HG02852 (cell line): ENCODE measurements at regions not wholly inside any gene's neighbourhood (a gene's known extent, or its start where the extent isn't known, plus 50 kb on each side); places are given as distances from the start of the nearest gene placed in this dataset.
A peak's percentile ranks its signal among the peaks of the same experiment; 100 is the strongest.

ENCODE experiments used
- ATAC-seq: cut with Tn5 transposase; IDR thresholded peaks from one replicate; pipeline ENCODE4 v1.9.1; 2021; ENCODE audit warnings: mild to moderate bottlenecking, moderate library complexity; ENCODE audit not compliant: unreplicated experiment

DNA sequence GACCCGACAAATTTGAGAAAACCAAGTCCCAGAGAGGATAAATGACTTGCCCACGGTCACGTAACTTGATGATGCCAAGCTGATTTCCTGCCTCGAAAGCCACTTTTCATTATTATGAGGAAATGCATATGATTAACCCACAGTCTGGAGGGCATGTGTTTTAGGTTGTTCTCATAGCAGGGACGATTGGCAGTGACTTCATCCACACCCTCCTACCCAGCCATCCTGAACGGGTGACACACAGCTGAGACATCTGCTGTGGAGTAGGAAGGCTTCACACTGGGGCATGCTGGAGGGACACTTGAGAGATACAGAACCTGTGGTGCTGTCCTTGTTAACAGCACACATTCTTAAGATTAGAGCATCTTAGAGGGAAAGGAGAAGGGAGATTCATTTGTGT, 65.4 kb upstream of the WDFY2 start:
- no peak for ATAC-seq

DNA sequence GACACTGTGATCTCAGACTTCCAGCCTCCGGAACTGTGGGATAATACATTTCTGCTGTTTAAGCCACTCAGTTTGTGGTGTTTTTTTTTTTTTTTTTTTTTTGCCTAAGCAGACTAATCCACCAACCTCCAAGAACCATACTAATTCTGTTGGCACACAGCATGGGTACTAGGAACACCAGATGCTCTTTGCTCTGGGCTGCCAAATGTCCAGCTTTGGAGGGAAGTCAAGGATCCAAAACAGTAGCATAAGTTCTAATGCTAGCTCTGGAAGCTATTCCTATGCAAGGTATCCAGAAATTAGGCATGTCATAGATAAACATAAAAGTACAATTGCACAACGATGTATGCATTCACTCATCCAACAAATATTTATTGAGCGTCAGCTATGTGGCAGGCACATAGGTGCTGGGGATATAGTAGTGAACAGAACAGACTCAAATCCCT, 64.5 kb upstream of the WDFY2 start:
- ATAC-seq, result no peak

DNA sequence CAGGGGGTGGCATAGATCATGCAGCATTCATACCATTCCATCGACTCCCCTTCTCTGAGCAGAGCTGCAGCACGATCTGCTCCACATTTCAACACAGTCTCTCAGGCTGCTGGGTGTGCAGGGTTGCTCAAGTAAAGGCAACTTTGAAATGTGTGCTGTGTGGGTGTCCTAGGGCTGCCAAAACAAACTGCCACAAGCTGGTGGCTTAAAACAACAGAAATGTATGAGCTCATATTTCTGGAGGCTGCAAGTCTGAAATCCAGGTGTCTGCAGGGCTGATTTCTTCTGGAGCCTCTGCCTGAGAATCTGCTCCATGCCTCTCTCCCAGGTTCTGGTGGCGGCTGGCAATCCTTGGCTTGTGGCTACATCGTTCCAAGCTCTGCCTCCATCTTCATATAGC, 63.7 kb upstream of the WDFY2 start:
- ATAC-seq, result no peak

DNA sequence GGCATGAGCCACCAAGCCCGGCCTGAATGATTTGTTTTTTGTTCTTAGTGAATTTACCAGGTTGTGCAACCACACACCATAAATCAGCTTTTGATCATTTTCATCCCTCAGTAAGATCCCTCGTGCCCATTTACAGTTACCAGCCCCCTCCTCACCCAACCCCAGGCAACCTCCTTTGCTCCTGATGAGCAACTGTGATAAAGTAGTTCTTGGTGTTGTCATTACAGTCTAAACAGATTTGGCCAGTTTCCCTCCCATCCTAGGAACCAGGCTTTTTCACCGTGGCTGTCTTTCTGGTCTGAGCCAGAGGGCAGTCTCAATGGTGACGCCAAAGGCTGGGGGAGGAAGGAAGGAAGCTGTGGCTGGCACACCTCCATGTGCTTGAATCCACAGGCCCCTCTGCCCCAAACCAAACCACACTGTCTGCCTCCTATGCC, 61.2 kb upstream of the WDFY2 start:
- ATAC-seq, result no peak

DNA sequence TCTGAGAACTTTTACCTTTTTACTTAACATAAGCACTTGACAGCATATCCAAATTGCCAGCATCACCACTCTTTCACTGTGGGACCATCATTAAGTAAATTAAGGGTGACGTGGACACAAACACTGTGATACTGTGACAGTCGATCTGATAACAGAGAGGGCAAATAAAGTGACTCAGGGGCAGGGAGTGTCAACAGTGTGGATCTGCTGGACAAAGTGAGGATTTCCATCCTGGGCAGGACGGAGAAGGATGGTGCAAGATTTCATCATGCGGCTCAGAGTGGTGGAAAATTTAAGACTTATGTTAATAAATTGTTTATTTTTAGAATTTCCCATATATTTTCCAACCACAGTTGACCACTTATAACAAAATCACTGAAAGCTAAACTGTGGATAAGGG, 60.0 kb upstream of the WDFY2 start:
- no peak for ATAC-seq

DNA sequence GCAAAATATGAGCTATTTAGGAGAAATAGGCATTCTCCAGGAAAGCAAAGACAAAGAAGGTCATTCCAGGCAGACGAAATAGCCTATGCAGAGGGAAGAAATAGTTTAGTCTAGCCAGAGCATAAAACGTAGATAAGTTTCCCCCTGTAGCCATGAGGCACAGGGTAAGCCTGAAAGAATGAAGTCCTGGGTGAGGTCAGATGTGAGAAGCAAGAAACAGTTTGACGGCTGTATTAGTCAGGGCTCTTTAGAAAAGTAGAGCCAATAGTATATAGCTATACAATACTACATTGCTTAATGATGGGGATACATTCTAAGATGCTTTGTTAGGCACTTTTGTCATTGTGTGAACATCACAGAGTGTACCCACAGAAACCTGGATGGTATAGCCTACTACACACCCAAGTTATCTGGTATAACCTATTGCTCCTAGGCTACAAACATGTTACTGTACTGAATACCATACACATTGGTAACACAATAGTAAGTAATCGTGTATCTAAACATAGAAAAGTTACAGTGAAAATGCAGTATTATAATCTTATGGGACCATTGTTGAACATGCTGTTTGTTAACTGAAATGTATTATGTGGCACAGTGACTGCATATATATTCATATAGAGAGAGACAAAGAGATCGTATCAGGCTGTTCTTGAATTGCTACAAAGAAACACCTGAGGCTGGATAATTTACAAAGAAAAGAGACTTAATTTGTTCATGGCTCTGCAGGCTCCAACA, 59.3 kb upstream of the WDFY2 start:
- no peak for ATAC-seq

DNA sequence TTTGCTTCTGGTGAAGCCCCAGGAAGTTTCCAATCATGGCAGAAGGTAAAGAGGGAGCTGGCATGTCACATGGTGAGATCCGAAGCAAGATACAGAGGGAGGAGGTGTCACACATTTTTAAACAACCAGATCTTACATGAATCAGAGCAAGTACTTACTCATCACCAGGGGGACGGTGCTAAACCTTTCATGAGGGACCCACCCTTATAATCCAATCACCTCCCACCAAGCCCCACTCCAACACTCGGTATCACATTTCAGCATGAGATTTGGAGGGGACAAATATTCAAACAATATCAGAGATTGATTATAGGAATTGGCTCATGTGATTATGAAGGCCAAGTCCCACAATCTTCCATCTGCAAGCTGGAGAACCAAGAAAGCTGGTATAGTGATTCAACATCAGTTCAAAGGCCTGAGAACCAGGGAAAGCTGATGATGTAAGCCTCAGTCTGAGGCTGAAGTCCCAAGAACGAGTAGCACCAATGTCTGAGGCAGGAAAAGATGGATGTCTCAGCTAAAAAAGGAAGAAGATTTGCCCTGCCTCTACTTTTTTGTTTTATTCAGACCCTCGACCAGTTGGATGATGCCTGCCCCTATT, 58.6 kb upstream of the WDFY2 start:
- no peak for ATAC-seq

DNA sequence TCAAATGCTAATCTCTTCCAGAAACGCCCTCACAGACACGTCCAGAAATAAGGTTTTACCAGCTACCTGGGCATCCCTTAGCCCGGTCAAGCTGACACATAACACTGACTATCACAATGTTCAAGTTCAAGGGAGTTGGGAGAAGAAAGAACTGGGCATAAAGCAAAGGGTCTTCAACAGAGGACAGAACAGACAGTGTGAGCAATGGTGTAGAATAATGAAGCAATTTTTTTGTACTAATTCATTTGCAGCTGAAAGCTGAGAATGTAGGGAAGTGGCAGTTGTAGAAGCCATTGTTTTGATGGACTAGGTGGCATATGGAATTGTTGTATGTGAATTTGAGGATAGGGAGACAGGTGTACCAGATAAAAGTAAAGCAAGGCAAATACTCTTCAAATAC, 58.1 kb upstream of the WDFY2 start:
- ATAC-seq, result no peak

DNA sequence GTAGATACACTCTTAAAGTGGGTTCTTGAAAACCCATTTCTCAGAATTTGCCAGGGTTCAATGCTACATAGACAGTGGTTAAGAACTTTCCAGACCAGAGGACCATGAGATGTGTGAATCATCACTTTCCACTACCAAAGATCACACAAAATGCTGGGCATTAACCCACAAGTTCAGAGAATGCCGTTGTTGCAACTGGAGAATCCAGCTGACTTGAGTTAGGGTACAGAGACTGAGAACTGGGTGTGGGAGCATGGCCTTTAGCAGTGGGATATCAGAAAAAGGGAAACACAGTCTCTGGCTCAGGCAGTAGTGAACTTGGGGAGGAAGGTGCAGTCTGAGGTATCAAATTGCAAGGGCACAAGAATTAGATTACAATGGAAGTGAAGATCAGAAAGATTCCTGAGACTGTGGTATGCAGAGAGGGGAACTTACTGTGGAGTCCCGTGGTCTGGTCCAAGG, 51.5 kb upstream of the WDFY2 start:
- ATAC-seq, result no peak

DNA sequence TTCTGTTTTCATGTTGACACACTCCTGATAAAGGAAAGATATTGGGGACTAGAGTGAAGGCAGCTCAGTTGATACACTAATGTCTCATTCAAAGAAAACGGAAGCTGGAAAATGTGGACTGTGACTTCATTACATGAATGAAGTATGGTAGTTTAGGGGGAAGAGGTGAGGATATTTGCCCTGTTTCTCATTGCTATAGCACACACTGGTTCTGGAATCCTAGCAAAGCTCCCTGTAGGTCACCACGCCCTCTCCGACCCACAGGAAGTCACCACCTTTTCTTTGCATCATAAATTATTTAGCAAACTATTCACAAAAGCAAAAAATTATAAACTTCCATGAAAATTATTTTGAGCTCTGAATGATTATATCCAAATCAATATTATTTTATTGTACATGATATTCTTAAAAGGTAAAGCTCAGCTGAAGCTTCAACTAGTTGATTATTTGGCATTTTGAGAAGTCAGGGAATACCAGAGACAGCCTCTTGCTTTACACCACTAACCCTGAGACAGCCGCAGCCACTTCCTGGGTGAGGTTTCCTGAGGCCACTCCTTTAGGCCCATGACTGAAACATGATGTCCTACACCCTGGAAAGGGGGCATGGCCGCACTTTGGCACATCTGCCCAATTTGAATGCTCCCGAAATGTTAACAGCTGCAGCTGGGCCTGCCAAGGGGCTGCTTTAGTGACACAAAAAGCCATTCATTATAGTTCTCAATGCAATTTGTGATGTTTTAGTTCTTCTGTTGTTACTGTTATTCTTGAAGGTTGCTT, 50.0 kb upstream of the WDFY2 start:
- ATAC-seq, result peak; percentile 56
